OCI-LY7 (cell line): ENCODE measurements at regions not wholly inside any gene's neighbourhood (a gene's known extent, or its start where the extent isn't known, plus 50 kb on each side); places are given as distances from the start of the nearest gene placed in this dataset.

Experiments
- BruUV-seq: library from RNA; stranded (reverse); fragments of 400-500 nt; replicated peaks from 2 replicates; lab custom pipeline; 2021; lab: Mats Ljungman, UMichigan
- CTCF ChIA-PET: fragments of 300-600 bp; sonication (Branson Sonifier 250); formaldehyde crosslinking; loops from one replicate; lab custom pipeline; 2022; ENCODE audit warnings: antibody characterized with exemption; ENCODE audit not compliant: unreplicated experiment; lab: Charles Lee
- POLR2A ChIA-PET: fragments of 300-600 bp; sonication (Branson Sonifier 250); formaldehyde crosslinking; loops from one replicate; lab custom pipeline; 2022; ENCODE audit warnings: antibody characterized with exemption; lab: Charles Lee
- DNase-seq: peaks from one replicate; pipeline ENCODE4 v3.0.0-alpha.2; 2015; ENCODE audit warnings: low spot score
- H2AFZ ChIP-seq: fragments of 200-600 bp; sonication (generic), shearing (Covaris generic); 2 replicates; pipeline ENCODE4 v1.6.1; 2014; ENCODE audit warnings: mild to moderate bottlenecking, antibody characterized with exemption, low read length, moderate library complexity
- H3K27ac ChIP-seq: fragments of 200-600 bp; sonication (generic); 2 replicates; pipeline ENCODE4 v1.5.1; 2014; ENCODE audit warnings: mixed run types, low read depth, mild to moderate bottlenecking, moderate library complexity, low read length, inconsistent platforms; ENCODE audit not compliant: poor library complexity, severe bottlenecking
- H3K36me3 ChIP-seq: fragments of 200-600 bp; sonication (generic); 2 replicates; pipeline ENCODE4 v1.6.1; 2014; ENCODE audit warnings: mild to moderate bottlenecking, antibody characterized with exemption, low read length, moderate library complexity, mixed read lengths; ENCODE audit not compliant: insufficient read depth
- H3K4me1 ChIP-seq: fragments of 200-600 bp; sonication (generic); 2 replicates; pipeline ENCODE4 v1.5.1; 2014; ENCODE audit warnings: mild to moderate bottlenecking, low read length; ENCODE audit not compliant: insufficient read depth, poor library complexity, severe bottlenecking
- H3K4me2 ChIP-seq: fragments of 200-600 bp; sonication (generic); 2 replicates; pipeline ENCODE4 v1.6.1; 2014; ENCODE audit warnings: mild to moderate bottlenecking, low read length
- H3K4me3 ChIP-seq: fragments of 200-600 bp; sonication (generic); 2 replicates; pipeline ENCODE4 v1.5.1; 2014; ENCODE audit warnings: mild to moderate bottlenecking, low read depth, low read length; ENCODE audit not compliant: poor library complexity, severe bottlenecking
- H3K79me2 ChIP-seq: fragments of 200-600 bp; sonication (generic); 2 replicates; pipeline ENCODE4 v1.6.1; 2016; ENCODE audit warnings: low read depth, mild to moderate bottlenecking, low read length, moderate library complexity, mixed read lengths; ENCODE audit not compliant: insufficient read depth
- H3K9me2 ChIP-seq: fragments of 200-600 bp; sonication (generic); 2 replicates; pipeline ENCODE4 v1.6.1; 2016; ENCODE audit warnings: mild to moderate bottlenecking, low read length, mixed read lengths; ENCODE audit not compliant: insufficient read depth
- H3K9me3 ChIP-seq: fragments of 200-600 bp; sonication (generic); 2 replicates; pipeline ENCODE4 v1.6.1; 2014; ENCODE audit warnings: mild to moderate bottlenecking, mixed run types, low read length, mixed read lengths
- H4K20me1 ChIP-seq: fragments of 200-600 bp; sonication (generic); 2 replicates; pipeline ENCODE4 v1.6.1; 2014; ENCODE audit warnings: mild to moderate bottlenecking, antibody characterized with exemption, low read length, moderate library complexity, mixed read lengths; ENCODE audit not compliant: insufficient read depth
- EZH2phosphoT487 ChIP-seq: fragments of 200-600 bp; sonication (generic); IDR thresholded peaks from 2 replicates; pipeline ENCODE4 v1.6.1; 2018; ENCODE audit warnings: low read depth, borderline replicate concordance, mild to moderate bottlenecking, mixed run types, antibody characterized with exemption, low read length, moderate library complexity, mixed read lengths
- intact Hi-C: fragments of 100-400 bp; cut with micrococcal nuclease; formaldehyde crosslinking; loops from one replicate; pipeline ENCODE4 v1.10.0; 2022; ENCODE audit not compliant: unreplicated experiment
- TF ChIP-seq, protein P1 (sequence below): fragments of 200-600 bp; sonication (generic); conservative IDR thresholded peaks from 2 replicates; pipeline ENCODE4 v1.5.1; 2014; ENCODE audit warnings: mild to moderate bottlenecking, antibody characterized with exemption, low read length, moderate library complexity, mixed read lengths

DNA sequence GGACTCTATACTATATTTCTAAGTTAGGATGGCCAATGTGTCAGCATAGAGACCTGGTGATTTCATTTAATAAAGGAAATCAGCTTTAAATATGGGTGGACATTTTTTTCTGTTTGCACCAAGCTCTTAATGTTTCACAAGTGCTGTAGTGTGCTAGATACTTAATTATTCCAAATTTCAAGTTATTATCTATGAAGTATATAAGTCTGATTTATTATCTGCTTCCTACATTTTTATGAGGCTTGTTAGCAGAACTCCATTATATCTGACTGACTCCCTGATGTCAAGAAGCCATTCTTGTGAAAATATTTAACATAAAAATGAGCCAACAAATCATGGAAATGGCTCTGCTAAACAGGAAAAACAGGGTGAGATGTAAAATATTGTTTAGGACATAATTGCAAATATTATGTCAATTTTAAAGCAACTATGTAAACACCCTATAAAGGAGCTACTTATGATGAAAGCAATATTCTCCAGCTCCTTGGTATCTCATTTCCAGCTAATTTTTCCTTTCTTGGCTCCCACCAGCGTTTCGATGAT lies 1415.2 kb downstream of the GATA3 start:
- intact Hi-C loops, result no loop called here
- no peak overlapping the region for H3K4me3 ChIP-seq
- TF ChIP-seq EZH2phosphoT487, result no peak
- TF ChIP-seq, protein P1, sequence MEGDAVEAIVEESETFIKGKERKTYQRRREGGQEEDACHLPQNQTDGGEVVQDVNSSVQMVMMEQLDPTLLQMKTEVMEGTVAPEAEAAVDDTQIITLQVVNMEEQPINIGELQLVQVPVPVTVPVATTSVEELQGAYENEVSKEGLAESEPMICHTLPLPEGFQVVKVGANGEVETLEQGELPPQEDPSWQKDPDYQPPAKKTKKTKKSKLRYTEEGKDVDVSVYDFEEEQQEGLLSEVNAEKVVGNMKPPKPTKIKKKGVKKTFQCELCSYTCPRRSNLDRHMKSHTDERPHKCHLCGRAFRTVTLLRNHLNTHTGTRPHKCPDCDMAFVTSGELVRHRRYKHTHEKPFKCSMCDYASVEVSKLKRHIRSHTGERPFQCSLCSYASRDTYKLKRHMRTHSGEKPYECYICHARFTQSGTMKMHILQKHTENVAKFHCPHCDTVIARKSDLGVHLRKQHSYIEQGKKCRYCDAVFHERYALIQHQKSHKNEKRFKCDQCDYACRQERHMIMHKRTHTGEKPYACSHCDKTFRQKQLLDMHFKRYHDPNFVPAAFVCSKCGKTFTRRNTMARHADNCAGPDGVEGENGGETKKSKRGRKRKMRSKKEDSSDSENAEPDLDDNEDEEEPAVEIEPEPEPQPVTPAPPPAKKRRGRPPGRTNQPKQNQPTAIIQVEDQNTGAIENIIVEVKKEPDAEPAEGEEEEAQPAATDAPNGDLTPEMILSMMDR, result no peak
- no peak overlapping the region for H3K27ac ChIP-seq
- BruUV-seq, result no TSS peak
- no peak overlapping the region for H3K4me2 ChIP-seq
- no peaks in the 10 kb centered on the region for H3K79me2 ChIP-seq
- no peak overlapping the region for H2AFZ ChIP-seq
- no peaks in the 10 kb centered on the region for H4K20me1 ChIP-seq
- POLR2A ChIA-PET, result no interaction called here
- no peak for DNase-seq
- no peaks in the 10 kb centered on the region for H3K9me2 ChIP-seq
- no peaks in the 10 kb centered on the region for H3K36me3 ChIP-seq
- no peaks in the 10 kb centered on the region for H3K4me1 ChIP-seq
- H3K9me3 ChIP-seq, result no peaks in the 10 kb centered on the region
- CTCF ChIA-PET, result no interaction called here

DNA sequence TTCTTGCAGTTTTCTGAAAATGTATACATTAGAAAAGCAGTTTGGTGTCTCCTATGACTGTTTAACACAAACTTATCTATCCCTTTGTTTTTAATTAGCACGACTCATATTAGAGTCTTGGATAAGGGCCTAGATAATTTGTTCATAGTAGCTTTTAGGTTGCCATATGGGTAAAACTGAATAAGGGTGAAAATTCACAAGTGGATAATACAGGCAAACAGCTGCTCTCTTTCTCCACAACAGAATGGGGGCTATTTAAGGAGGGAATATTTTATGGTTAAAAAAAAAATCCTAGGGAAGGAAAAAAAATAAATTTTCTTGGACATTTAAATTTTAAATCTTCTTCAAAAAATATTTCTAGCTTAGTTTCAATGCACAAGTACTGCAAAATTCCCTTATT lies 1416.1 kb downstream of the GATA3 start:
- no peak for DNase-seq
- no peak for TF ChIP-seq EZH2phosphoT487
- TF ChIP-seq, protein P1, result no peak
- no peak overlapping the region for H3K27ac ChIP-seq
- H3K4me1 ChIP-seq, result no peaks in the 10 kb centered on the region
- H3K9me2 ChIP-seq, result no peaks in the 10 kb centered on the region
- no peaks in the 10 kb centered on the region for H3K36me3 ChIP-seq
- no peaks in the 10 kb centered on the region for H4K20me1 ChIP-seq
- no TSS peak for BruUV-seq
- no peaks in the 10 kb centered on the region for H3K79me2 ChIP-seq
- ChIA-PET CTCF (no interaction called here), POLR2A (no interaction called here)
- H2AFZ ChIP-seq, result no peak overlapping the region
- no peaks in the 10 kb centered on the region for H3K9me3 ChIP-seq
- no peak overlapping the region for H3K4me3 ChIP-seq
- no peak overlapping the region for H3K4me2 ChIP-seq
- intact Hi-C loops, result no loop called here

DNA sequence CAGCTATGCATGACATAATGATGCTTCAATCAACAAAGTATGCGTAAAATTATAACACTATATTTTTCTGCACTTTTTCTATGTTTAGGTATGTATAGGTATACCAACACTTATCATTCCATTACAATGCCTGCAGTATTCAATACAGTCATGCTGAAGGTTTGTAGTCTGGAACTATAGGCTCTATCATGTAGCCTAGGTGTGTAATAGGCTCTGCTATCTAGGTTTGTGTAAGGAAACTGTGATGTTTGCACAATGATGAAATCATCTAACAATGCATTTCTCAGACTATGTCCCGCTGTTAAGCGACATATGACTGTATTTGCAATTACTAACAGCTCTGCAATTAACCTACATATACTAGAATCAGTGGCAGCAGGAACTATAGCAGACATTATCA lies 1447.5 kb downstream of the GATA3 start:
- Histone ChIP-seq H3K79me2 (no peaks in the 10 kb centered on the region), H4K20me1 (no peaks in the 10 kb centered on the region), H3K9me2 (no peaks in the 10 kb centered on the region), H3K27ac (no peak overlapping the region), H2AFZ (no peak overlapping the region), H3K36me3 (no peaks in the 10 kb centered on the region), H3K9me3 (no peaks in the 10 kb centered on the region), H3K4me3 (no peak overlapping the region), H3K4me1 (no peaks in the 10 kb centered on the region), H3K4me2 (no peak overlapping the region)
- intact Hi-C loops, result no loop called here
- no peak for DNase-seq
- ChIA-PET CTCF (no interaction called here), POLR2A (interaction anchor here (0.7 to 0.8 kb wide), 2 partner anchors 9 to 1021 kb away, joined by 3 read pairs; no protein-coding TSS in a partner anchor)
- TF ChIP-seq, protein P1, result no peak
- TF ChIP-seq EZH2phosphoT487, result no peak
- BruUV-seq, result no TSS peak
